H9 (cell line): ENCODE measurements at regions not wholly inside any gene's neighbourhood (a gene's known extent, or its start where the extent isn't known, plus 50 kb on each side); places are given as distances from the start of the nearest gene placed in this dataset.

Experiments used
- DNase-seq: peaks from one replicate; pipeline ENCODE4 v3.0.0-alpha.2; 2017
- H2AFZ ChIP-seq: one replicate; pipeline ENCODE4 v1.6.1; 2013; ENCODE audit warnings: mild to moderate bottlenecking, low read length, control low read depth, moderate library complexity
- H2AK5ac ChIP-seq: 2 replicates; pipeline ENCODE4 v1.6.1; 2013; ENCODE audit warnings: low read length, control low read depth, mixed read lengths; ENCODE audit not compliant: insufficient read length
- H2BK120ac ChIP-seq: one replicate; pipeline ENCODE4 v1.6.1; 2013; ENCODE audit warnings: low read depth, mild to moderate bottlenecking, low read length, control low read depth, inconsistent platforms; ENCODE audit not compliant: poor library complexity, severe bottlenecking
- H2BK12ac ChIP-seq: 2 replicates; pipeline ENCODE4 v1.6.1; 2013; ENCODE audit warnings: low read length, control low read depth, mixed read lengths, low read depth; ENCODE audit not compliant: insufficient read length
- H2BK15ac ChIP-seq: 2 replicates; pipeline ENCODE4 v1.6.1; 2013; ENCODE audit warnings: low read depth, low read length, control low read depth
- H2BK20ac ChIP-seq: one replicate; pipeline ENCODE4 v1.6.1; 2013; ENCODE audit warnings: low read depth, mild to moderate bottlenecking, low read length, control low read depth, inconsistent platforms; ENCODE audit not compliant: poor library complexity, severe bottlenecking
- H2BK5ac ChIP-seq: 2 replicates; pipeline ENCODE4 v1.6.1; 2013; ENCODE audit warnings: low read length, control low read depth, mixed read lengths; ENCODE audit not compliant: insufficient read length
- H3K14ac ChIP-seq: 2 replicates; pipeline ENCODE4 v1.6.1; 2013; ENCODE audit warnings: low read length, control low read depth; ENCODE audit not compliant: insufficient read depth
- H3K18ac ChIP-seq: 2 replicates; pipeline ENCODE4 v1.6.1; 2013; ENCODE audit warnings: low read depth, mild to moderate bottlenecking, mixed read lengths, low read length, control low read depth; ENCODE audit not compliant: insufficient read length
- H3K23ac ChIP-seq: 2 replicates; pipeline ENCODE4 v1.6.1; 2013; ENCODE audit warnings: low read length, control low read depth, mixed read lengths, low read depth; ENCODE audit not compliant: insufficient read length
- H3K23me2 ChIP-seq: 2 replicates; pipeline ENCODE4 v1.6.1; 2013; ENCODE audit warnings: low read depth, mild to moderate bottlenecking, mixed read lengths, low read length, control low read depth; ENCODE audit not compliant: insufficient read length, poor library complexity, severe bottlenecking
- H3K27ac ChIP-seq: 2 replicates; pipeline ENCODE4 v1.5.1; 2013; ENCODE audit warnings: low read length, control low read depth, mixed read lengths, low read depth; ENCODE audit not compliant: insufficient read length
- H3K27me3 ChIP-seq: 2 replicates; pipeline ENCODE4 v1.6.1; 2013; ENCODE audit warnings: low read length, control low read depth, inconsistent platforms; ENCODE audit not compliant: insufficient read depth
- H3K4ac ChIP-seq: 2 replicates; pipeline ENCODE4 v1.6.1; 2013; ENCODE audit warnings: low read depth, mild to moderate bottlenecking, control low read depth, inconsistent platforms, low read length, moderate library complexity
- H3K4me1 ChIP-seq: 2 replicates; pipeline ENCODE4 v1.6.1; 2013; ENCODE audit warnings: low read length, control low read depth, inconsistent platforms; ENCODE audit not compliant: insufficient read depth
- H3K4me2 ChIP-seq: 2 replicates; pipeline ENCODE4 v1.6.1; 2013; ENCODE audit warnings: low read length, control low read depth, mixed read lengths; ENCODE audit not compliant: insufficient read length, insufficient read depth
- H3K56ac ChIP-seq: 2 replicates; pipeline ENCODE4 v1.6.1; 2013; ENCODE audit warnings: low read depth, mild to moderate bottlenecking, mixed read lengths, low read length, control low read depth; ENCODE audit not compliant: insufficient read length
- H3K79me1 ChIP-seq: 2 replicates; pipeline ENCODE4 v1.6.1; 2013; ENCODE audit warnings: low read depth, mild to moderate bottlenecking, moderate library complexity, low read length, control low read depth, inconsistent platforms; ENCODE audit not compliant: insufficient read depth, poor library complexity, severe bottlenecking
- H3K79me2 ChIP-seq: 2 replicates; pipeline ENCODE4 v1.6.1; 2013; ENCODE audit warnings: low read length, control low read depth, inconsistent platforms; ENCODE audit not compliant: insufficient read depth
- H3K9ac ChIP-seq: 2 replicates; pipeline ENCODE4 v1.6.1; 2013; ENCODE audit warnings: low read length, control low read depth, mixed read lengths; ENCODE audit not compliant: insufficient read length; ENCODE audit errors: extremely low read depth
- H3K9me3 ChIP-seq: one replicate; pipeline ENCODE4 v1.6.1; 2013; ENCODE audit warnings: low read depth, low read length, inconsistent platforms; ENCODE audit not compliant: control insufficient read depth
- H3T11ph ChIP-seq: one replicate; pipeline ENCODE4 v1.6.1; 2013; ENCODE audit warnings: mild to moderate bottlenecking, low read length, control low read depth, inconsistent platforms
- H4K20me1 ChIP-seq: one replicate; pipeline ENCODE4 v1.6.1; 2013; ENCODE audit not compliant: control insufficient read depth, insufficient read length, insufficient read depth
- H4K5ac ChIP-seq: 2 replicates; pipeline ENCODE4 v1.6.1; 2013; ENCODE audit warnings: low read depth, mild to moderate bottlenecking, mixed read lengths, low read length, control low read depth; ENCODE audit not compliant: insufficient read length
- H4K8ac ChIP-seq: replicated peaks from 2 replicates; pipeline ENCODE4 v1.6.1; 2013; ENCODE audit warnings: low read length, control low read depth, mixed read lengths, low read depth; ENCODE audit not compliant: insufficient read length
- H4K91ac ChIP-seq: 2 replicates; pipeline ENCODE4 v1.6.1; 2013; ENCODE audit warnings: low read depth, mild to moderate bottlenecking, moderate library complexity, mixed read lengths, low read length, control low read depth; ENCODE audit not compliant: insufficient read length
- H3K27ac Mint-ChIP-seq, 3 experiments: 2 replicates in 2 of 3; 3 replicates in 1 of 3; pipeline ENCODE4 v1.8.0; 2020 to 2021; ENCODE audit warnings: mixed read lengths in 3 of 3, mild to moderate bottlenecking in 1 of 3, moderate library complexity in 1 of 3
- H3K27me3 Mint-ChIP-seq: 2 replicates; pipeline ENCODE4 v1.8.0; 2021; ENCODE audit warnings: low read depth, mild to moderate bottlenecking, moderate library complexity, mixed read lengths
- H3K36me3 Mint-ChIP-seq, 3 experiments: 2 replicates in 2 of 3; 3 replicates in 1 of 3; pipeline ENCODE4 v1.8.0; 2020 to 2021; ENCODE audit warnings: low read depth in 3 of 3, mixed read lengths in 3 of 3; ENCODE audit not compliant: insufficient read depth in 1 of 3
- H3K4me1 Mint-ChIP-seq, 2 experiments: 2 replicates each; pipeline ENCODE4 v1.8.0; 2020; ENCODE audit warnings: mixed read lengths in 2 of 2
- H3K4me3 Mint-ChIP-seq, 2 experiments: 2 replicates in 1 of 2; 3 replicates in 1 of 2; pipeline ENCODE4 v1.8.0; 2020 to 2021; ENCODE audit warnings: mild to moderate bottlenecking in 2 of 2, mixed read lengths in 2 of 2, moderate library complexity in 1 of 2
- H3K9me3 Mint-ChIP-seq, 2 experiments: 2 replicates in 1 of 2; 3 replicates in 1 of 2; pipeline ENCODE4 v1.8.0; 2020; ENCODE audit warnings: mild to moderate bottlenecking in 2 of 2, mixed read lengths in 2 of 2, moderate library complexity in 1 of 2
- WGBS: extraction: QIAGEN DNeasy Blood & Tissue Kit; methylation state at CpG from one replicate; pipeline ENCODE4 v1.1.7; 2013; ENCODE audit warnings: missing lambda C conversion rate, low lambda C conversion rate, mixed read lengths; ENCODE audit not compliant: insufficient read length; ENCODE audit errors: extremely low coverage; 5-methylcytosine and 5-hydroxymethylcytosine counted together
- TF ChIP-seq, protein P1 (sequence below): fragments of 200-600 bp; sonication (generic); conservative IDR thresholded peaks from 3 replicates; pipeline ENCODE4 v1.8.0; 2021; ENCODE audit warnings: antibody characterized with exemption, mild to moderate bottlenecking

DNA sequence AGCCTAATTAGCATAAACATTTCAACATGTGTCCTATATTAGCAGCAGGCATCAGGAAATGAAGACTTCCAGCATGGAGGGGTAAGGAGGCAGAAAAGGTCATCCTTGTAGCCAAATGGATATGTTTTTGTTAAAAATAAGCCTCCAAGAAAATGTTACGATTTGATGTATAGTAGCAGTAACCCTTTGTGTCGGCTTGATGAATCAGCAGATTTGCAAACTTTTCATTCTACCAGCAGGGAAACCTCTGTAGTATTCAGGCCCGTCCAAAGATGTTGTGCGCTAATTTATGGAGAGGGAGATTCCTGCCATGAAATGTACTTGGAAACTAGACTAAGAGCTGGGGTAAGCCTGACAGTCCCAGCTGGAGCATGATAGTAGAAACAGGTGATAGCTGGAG, 780.8 kb upstream of the KLHL29 start:
- H3K4me1 ChIP-seq, result no peaks in the 10 kb centered on the region
- no peak overlapping the region for H3K23ac ChIP-seq
- no peak overlapping the region for H2BK12ac ChIP-seq
- no peak for DNase-seq
- no peak overlapping the region for H4K91ac ChIP-seq
- no peak overlapping the region for H2AK5ac ChIP-seq
- no peak overlapping the region for H2BK20ac ChIP-seq
- no peak overlapping the region for H3K4ac ChIP-seq
- Mint-ChIP-seq H3K36me3 (no peaks in the 10 kb centered on the region), H3K4me1 (peaks cover 8 to 9% of the 10 kb centered on the region in 2 experiments), H3K4me3 (no peak overlapping the region), H3K27ac (peak overlapping the region in 1 of 3 experiments; percentile 46; a peak in 1 of 7 replicates), H3K9me3 (no peaks in the 10 kb centered on the region), H3K27me3 (no peaks in the 10 kb centered on the region; the same call in 1 of the 2 replicates)
- H4K8ac ChIP-seq, result no peak overlapping the region
- H2BK120ac ChIP-seq, result no peak overlapping the region
- H3K79me1 ChIP-seq, result no peaks in the 10 kb centered on the region
- no peak overlapping the region for H4K5ac ChIP-seq
- H3K18ac ChIP-seq, result no peak overlapping the region
- H3K56ac ChIP-seq, result no peak overlapping the region
- no peak overlapping the region for H3K9ac ChIP-seq
- no peaks in the 10 kb centered on the region for H3K23me2 ChIP-seq
- no peak overlapping the region for H2AFZ ChIP-seq
- H3K27ac ChIP-seq, result no peak overlapping the region
- H3K14ac ChIP-seq, result no peak overlapping the region
- no peak overlapping the region for H3T11ph ChIP-seq
- no peaks in the 10 kb centered on the region for H3K27me3 ChIP-seq
- no CpG with 5 or more reads among the region's 4 CpGs for WGBS
- H2BK5ac ChIP-seq, result no peak overlapping the region
- no peaks in the 10 kb centered on the region for H3K79me2 ChIP-seq
- no peak overlapping the region for H3K4me2 ChIP-seq
- H2BK15ac ChIP-seq, result no peak overlapping the region
- H4K20me1 ChIP-seq, result no peaks in the 10 kb centered on the region
- TF ChIP-seq, protein P1, sequence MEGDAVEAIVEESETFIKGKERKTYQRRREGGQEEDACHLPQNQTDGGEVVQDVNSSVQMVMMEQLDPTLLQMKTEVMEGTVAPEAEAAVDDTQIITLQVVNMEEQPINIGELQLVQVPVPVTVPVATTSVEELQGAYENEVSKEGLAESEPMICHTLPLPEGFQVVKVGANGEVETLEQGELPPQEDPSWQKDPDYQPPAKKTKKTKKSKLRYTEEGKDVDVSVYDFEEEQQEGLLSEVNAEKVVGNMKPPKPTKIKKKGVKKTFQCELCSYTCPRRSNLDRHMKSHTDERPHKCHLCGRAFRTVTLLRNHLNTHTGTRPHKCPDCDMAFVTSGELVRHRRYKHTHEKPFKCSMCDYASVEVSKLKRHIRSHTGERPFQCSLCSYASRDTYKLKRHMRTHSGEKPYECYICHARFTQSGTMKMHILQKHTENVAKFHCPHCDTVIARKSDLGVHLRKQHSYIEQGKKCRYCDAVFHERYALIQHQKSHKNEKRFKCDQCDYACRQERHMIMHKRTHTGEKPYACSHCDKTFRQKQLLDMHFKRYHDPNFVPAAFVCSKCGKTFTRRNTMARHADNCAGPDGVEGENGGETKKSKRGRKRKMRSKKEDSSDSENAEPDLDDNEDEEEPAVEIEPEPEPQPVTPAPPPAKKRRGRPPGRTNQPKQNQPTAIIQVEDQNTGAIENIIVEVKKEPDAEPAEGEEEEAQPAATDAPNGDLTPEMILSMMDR, result no peak
- H3K9me3 ChIP-seq, result no peaks in the 10 kb centered on the region
